AG20443 (cell line): ENCODE measurements at regions not wholly inside any gene's neighbourhood (a gene's known extent, or its start where the extent isn't known, plus 50 kb on each side); places are given as distances from the start of the nearest gene placed in this dataset.
A peak's percentile ranks its signal among the peaks of the same experiment; 100 is the strongest.
"Not testable (repeated sequence)": the region's sequence is repeated elsewhere in the genome, so short reads cannot be mapped to it uniquely, and the experiment has no call there.

ENCODE experiments used
- DNase-seq: peaks from one replicate; pipeline ENCODE4 v3.0.0; 2012; ENCODE audit warnings: low spot score, mixed read lengths

DNA sequence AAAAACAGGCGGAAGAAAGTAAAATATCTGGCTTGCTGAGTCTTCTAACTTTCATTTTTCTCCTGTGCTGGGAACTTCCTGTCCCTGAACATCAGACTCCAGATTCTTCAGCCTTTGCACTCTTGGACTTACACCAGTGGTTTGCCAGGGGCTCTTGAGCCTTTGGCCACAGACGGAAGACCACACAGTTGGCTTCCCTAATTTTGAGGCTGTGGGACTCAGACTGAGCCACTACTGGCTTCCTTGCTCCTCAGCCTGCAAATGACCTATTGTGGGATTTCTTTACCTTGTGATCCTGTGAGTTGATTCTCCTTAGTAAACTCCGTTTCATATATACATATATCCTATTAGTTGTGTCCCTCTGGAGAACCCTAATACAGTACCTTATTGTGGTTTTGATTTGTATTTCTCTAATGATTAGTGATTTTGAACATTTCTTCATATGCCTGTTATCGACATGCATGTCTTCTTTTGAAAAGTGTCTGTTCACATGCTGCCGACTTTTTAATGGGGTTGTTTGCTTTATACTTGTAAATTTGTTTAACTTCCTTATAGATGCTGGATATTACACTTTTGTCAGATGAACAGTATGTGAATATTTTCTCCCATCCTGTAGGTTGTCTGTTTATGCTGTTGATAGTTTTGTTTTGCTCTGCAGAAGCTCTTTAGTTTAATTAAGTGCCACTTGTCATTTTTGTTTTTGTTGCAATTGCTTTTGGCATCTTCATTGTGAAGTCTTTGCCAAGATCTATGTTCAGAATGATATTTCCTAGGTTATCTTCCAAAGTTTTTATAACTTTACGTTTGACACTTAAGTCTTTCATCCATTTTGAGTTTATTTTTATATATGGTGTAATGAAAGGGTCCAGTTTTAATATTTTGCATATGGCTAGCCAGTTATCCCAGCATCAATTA lies 348.8 kb upstream of the SETBP1 start:
- no peak for DNase-seq

DNA sequence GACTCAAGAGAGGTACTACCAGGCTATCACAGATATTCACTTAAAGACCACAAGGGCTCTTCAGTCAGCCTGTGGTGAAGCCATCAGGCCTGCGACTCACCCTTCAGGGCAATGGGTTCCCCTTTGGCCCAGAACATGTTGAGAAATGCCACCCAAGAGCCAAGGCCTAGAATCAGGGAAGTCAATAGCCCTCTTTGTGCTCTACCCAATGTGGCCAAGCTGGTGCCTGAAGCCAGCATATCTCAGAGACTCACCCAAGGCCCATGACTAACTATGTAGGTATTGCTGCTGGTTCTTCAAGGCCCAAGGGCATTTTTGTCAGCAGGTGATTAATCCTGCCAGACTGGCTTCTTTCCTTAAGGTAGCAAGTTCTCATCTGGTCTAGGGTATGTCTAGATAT lies 338.9 kb upstream of the SETBP1 start:
- DNase-seq: no peak

DNA sequence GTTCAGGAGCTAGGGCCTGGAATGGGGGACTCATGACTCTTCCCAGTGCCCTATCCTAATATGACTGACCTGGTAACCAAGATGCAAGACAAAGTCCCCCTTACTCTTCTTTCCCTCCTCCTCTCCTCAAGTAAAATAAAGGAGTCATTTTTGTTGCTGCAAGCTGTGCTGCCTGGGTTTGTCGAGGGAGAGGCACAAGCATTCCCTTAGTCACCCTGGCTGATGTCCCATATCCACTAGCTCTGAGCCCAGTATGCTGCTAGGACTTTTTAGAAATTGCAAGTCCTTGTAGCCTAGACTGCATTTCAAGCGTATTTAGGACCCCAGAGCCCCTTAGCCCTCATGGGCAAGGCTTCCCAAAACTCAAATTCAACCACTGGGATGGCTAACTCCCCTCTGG lies 338.5 kb upstream of the SETBP1 start:
- no peak for DNase-seq

DNA sequence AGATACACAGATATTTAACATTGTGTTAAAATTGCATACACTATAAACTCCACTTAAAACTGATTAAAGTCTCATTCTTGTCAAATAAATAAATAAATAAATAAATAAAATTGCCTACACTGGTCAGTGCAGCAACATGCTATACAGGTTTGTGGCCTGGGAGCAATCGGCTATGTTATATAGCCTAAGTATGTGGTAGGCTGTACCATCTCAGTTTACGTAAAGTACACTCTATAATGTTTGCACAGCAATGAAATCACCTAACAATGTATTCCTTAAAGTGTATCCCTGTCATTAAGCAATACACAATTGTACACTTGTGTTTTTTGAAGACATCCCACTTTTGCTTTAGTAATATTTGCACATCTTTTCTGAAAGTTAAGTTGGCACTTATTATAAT lies 337.7 kb upstream of the SETBP1 start:
- DNase-seq: no peak

DNA sequence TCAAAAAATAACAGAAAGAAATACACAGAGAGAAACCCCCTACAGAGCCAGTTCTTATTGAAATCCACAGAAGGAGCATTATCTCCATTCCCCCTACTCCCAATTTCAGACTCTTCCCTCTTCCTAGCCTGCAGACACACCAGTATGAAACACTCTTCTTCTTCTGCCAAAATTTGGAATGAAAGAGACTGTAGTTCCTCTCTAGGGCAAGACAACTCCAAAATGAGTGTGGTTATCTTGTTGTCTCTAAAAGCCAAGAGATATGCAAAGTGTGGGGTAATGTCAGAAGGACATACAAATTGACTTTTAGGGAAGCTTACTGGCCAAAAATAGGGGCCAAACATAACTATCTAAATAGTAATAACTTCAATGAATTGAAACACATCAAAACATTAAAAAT lies 337.1 kb upstream of the SETBP1 start:
- no peak for DNase-seq

DNA sequence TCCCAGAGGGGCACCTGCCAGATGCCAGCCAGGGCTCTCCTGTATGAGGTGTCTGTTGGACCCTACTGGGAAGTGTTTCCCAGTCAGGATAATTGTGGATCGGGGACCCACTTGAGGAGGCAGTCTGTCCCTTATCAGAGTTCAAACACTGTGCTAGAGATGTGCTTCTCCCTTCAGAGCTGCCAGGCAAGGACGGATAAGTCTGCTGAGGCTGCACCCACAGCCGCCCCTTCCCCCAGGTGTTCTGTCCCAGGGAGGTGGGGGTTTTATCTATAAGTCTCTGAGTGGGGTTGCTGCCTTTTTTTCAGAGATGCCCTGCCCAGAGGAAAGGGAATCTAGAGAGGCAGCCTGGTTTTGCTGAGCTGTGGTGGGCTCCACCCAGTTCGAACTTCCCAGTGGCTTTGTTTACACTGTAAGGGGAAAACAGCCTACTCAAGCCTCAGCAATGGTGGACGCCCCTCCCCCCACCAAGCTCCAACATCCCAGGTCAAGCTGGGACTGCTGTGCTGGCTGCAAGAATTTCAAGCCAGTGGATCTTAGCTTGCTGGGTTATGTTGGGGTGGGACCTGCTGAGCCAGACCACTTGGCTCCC lies 324.0 kb upstream of the SETBP1 start:
- no peak for DNase-seq

DNA sequence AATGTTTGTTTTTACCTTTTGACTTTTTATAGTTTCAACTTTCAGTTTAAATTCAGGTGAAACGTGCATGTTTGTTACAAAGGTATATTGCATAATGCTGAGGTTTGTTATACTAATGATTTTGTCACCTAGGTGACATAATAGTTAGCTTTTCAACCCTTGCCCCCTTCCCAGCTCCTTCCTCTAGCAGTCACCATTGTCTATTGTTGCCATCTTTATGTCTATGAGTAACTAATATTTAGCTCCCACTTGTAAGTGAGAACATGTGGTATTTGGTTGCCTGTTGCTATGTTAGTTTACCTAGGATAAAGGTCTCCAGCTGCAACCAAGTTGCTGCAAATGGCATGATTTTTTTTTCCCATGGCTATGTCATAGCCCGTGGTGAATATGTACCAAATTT lies 322.3 kb upstream of the SETBP1 start:
- no peak for DNase-seq

DNA sequence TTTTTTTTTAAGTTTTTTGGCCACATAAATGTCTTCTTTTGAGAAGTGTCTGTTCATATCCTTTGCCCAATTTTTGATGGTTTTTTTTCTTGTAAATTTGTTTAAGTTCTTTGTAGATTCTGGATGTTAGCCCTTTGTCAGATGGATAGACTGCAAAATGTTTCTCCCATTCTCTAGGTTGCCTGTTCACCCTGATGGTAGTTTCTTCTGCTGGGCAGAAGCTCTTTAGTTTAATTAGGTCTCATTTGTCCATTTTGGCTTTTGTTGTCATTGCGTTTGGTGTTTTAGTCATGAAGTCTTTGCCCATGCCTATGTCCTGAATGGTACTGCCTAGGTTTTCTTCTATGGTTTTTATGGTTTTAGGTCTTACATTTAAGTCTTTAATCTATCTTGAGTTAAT lies 320.9 kb upstream of the SETBP1 start:
- not testable (repeated sequence) for DNase-seq

DNA sequence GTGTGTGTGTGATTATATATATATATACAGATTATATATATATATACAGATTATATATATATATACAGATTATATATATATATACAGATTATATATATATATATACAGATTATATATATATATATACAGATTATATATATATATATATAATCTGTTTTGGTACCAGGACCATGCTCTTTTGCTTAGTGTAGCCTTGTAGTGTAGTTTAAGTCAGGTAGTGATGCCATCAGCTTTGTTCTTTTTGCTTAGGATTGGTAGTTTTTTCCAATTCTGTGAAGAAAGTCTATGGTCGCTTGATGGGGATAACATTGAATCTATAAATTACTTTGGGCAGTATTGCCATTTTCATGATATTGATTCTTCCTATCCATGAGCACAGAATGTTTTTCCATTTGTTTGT lies 318.5 kb upstream of the SETBP1 start:
- not testable (repeated sequence) for DNase-seq

DNA sequence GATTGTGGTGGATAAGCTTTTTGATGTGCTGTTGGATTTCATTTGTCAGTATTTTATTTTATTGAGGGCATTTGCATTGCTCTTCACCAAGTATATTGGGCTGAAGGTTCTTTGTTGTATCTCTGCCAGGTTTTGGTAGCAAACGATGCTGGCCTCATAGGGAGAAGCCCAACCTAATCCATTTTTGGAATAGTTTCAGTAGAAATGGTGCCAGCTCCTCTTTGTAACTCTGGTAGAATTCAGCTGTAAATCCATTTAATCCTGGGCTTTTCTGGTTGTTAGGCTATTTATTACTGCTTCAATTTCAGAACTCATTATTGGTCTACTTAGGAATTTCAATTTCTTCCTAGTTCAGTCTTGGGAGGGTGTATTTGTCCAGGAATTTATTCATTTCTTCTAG lies 309.8 kb upstream of the SETBP1 start:
- DNase-seq: no peak

DNA sequence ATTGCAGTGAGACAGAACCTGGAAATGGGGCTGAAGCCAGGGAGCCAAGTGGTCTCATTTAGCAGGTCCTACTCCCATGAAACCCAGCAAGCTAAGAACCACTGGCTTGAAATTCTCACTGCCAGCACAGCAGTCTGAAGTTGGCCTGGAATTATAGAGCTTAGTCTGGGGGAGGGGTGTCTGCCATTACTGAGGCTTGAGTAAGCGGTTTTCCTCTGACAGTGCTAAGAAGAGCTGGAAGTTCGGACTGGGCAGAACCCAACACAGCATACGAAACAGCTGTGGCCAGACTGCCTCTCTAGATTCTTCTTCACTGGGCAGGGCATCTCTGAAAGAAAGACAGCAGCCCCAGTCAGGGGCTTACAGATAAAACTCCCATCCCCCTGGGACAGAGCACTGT lies 305.7 kb upstream of the SETBP1 start:
- DNase-seq: no peak

DNA sequence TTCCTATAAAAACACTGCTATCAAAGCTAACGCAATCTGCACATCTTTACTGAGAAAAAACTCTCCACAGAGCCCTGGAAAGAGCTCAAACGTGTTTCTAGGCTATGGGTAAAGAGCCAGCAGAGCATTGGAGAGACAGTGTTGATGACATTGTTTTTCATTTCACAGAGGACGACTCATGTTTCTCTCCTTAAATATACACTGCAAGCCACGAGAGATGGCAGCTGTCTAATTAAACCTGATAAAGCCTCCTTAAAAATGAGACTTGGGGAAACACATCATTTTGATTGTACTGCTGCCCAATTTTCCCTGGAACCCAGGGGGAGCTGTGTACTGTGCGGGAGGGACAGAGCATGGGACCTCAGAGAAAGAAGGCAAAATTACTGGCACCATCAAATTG lies 294.3 kb upstream of the SETBP1 start:
- DNase-seq: no peak

DNA sequence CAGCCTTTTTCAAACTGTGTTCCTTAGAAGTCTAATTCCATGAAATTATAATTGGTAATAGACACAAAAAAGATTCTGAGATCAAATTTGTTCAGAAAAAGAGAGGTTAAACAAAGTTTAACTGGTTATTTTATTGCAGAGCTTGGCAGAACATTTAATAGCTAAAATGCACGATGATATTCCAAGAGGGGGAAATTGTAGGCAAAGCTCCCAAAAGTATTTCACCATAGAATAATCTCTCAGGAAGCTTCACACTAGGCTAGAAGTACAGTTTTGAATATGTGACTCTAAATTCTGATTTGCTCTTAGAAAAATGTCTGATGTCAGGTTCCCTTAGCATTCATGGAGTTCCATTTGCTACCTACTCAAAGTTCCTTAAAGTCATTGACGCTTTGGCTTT lies 292.4 kb upstream of the SETBP1 start:
- DNase-seq: no peak

DNA sequence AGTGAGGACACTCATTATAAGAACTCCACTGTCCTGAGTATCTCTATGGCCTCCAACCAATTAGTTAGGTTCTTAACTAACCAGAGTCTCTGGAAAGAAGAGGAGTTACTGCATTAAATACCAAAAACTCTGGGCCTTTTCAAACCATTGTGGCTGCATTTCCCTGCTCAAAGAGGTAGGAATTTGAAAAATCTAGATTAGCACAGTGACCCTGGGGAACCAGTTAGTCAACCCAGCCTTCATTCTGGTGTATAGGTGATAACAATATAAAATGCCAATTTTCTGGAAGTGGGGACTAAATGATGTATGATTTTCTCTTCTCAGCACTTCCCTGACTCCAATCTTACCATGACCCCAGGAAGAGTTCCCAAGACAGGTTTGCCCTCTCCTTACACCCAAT lies 287.8 kb upstream of the SETBP1 start:
- DNase-seq: no peak

DNA sequence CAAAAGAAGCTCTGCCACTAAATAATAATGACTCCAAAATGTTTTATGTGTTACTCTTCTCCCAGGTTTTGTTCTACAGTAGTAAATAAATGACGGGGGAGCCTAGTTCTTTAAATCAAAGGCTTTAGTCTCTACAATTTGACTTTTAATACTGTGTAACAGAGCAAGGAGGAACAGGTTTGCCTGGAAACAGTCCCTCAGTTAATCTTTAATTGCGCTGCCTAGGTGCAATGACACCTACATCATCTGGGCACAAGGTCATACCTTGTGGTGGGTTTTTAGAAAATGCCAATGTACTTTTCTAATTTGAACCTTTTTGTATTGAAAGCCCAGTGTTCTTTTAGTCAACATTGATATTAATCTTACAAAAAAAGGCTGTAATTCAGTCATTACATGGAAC lies 287.3 kb upstream of the SETBP1 start:
- no peak for DNase-seq

DNA sequence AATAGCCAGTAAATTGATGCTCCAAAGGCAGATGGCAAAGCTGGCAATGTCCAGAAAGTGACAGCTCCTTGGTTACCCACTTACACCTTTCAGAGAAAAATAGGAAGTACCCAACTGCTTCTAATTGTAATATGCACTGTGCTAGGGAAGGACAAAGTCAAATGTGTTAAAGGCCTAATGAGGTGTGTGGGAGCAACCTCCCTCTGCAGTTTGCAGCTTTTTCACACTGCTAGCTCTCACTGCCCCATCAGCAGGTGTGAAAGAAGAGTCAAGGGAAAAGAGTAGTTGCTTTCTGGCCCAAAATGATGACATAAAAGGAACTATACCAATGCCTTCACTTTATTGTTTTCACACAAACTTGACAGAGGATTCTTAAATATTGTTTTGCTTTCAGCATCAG lies 284.1 kb upstream of the SETBP1 start:
- no peak for DNase-seq

DNA sequence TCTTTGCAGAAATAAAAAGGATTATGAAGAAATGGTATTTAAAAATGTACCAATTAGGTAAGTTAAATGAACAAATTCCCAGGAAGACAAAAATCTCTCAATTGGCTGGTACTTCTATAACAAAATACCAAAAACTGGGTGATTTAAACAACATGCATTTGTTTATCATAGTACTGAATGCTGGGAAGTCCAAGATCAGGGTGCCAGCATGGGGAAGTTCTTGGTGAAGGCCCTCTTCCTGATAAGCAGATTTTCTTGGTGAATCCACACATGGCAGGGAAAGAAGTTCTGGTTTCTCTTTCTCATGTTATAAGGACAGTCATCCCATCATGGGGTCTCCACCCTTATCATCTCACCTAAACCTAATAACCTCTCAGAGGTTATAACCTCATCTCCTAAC lies 271.6 kb upstream of the SETBP1 start:
- DNase-seq: no peak

DNA sequence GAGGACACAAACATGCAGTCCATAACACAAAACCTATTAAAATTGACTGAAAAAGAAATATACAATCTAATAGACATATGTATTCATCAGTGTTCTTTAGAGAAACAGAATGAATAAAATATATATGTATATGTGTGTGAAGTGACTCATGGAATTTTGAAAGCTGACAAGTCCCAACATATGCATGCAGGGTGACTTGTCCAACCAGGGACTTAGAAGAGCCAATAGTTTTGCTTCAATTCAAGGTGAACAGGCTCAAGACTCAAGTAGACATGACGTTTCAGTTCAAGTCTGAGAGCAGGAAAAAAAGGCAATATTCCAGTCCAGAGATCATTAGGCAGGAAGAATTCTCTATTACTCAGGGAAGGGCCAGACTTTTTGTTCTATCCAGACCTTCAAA lies 271.2 kb upstream of the SETBP1 start:
- DNase-seq: no peak

DNA sequence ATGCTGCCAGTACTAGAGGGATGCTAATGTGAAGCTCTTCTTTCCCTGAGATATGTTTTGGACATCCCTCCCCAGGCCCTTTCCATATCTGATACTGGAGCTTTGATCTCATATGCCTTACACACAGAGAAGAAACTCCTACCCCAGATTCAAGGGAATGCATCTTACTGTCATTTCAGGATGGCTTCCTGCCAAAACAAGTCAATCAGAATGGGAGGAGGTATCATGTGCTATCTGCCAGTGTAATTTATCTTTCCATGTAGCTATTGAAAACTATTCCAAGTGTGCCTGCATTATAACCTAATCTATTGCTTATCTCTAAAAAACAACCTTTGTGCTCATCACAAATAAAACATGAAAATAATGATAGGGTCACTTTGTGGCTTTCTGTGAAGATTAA lies 269.9 kb upstream of the SETBP1 start:
- no peak for DNase-seq

DNA sequence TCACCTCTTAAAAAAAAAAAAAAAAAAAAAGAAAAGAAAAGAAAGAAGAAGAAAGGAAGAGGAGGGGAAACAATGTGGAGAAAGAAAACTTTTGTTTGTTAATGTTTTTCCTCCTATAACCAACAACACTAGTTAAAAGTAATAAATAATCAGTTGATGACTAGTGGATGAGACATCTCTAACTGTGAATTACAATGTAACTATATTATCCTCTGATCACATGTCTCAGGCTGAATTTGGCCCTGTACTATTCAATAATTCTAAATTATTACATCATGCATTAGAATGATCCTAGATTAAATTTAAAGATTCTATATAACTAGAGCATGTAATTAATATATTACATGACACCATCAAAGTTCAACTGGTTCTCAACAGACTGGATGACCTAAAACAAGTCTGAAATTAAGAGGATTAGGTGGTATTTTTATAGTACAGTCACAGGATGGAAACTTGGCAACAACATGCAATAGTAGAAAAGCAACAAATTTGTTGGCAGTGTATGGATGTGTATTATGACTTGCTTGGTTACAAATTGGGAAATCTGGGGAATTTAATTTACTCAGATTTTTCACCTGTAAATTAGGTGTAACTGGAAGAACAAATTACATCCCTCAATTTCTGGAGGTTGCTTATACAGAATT lies 269.3 kb upstream of the SETBP1 start:
- DNase-seq: no peak

DNA sequence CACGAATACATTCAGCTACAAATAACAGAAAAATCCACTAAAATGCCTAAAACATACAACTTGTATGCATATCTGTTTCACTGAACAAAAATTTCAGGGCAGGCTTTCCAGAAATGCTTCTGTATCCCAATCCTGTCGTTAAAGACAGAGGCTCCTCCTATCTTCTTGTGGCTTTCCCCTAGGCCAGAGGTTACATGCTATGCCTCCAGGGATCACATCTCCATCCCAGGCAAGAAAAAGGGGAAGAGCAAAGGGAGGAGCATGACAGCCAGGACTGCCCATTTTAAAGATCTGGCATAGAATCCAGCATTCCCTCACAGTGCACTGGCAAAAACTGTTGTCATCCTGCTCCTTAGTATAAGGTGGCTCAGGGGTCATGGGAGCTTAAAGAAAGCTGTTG lies 268.7 kb upstream of the SETBP1 start:
- peak; percentile 11 for DNase-seq

DNA sequence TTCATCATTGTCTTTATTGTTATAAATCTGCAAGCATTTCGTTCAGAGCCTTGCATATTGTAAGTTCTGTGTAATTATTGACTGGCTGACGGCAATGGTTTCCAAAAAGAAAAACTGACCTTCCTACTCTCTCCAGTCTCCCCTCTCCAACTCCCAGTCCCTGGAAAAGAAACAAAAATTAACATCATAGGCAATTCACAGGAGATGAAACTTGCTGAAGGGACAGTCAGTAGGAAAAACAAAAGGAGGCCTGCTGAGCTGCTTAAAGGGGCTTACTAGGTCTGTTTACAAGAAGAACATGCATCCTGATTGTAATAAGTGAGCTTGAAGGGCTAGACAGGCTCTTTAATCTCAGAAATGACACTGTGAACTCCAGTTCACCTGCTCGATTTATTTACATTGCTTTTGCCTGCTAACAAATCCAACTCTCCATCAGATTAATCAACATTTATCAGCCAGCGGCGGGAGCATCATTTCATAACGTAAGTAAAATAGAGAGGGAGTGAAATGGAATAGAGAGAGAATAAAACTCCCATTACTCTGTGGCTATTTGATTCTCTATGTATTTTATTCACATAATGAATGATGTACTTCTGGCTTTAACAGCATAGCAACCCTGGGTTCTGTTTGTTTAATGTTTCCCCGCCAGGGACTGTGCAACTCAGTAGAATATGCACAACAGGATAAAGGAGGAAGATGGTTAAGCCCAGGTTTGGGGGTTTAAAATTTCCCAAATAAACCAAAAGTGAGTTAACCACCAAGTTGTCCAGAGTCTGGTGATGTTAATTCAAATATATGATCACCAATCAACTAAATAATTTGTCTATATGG lies 256.7 kb upstream of the SETBP1 start:
- no peak for DNase-seq

DNA sequence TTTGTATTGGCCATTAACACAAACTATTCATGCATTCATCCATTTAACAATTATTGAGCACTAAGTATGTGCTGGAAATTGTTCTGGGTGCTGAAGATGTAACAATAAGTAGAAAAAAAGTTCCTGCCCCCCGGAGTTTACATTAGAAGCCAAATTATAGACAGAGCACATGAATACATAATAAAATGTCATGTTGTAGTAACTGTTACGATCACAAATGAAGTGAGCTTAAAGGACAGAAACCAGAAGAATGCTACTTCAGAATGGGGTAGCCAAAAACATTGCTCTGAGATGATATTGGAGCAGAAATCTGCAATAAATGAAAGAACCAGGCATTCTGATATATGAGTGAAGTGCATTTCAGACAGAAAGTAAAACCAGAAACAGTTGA lies 256.0 kb upstream of the SETBP1 start:
- DNase-seq: no peak
